ENCODE measurements at regions not wholly inside any gene's neighbourhood (a gene's known extent, or its start where the extent isn't known, plus 50 kb on each side); places are given as distances from the start of the nearest gene placed in this dataset.

GRCh38 chr12:23463172-23463571, 486.3 kb downstream of the SOX5 start:
- no peaks in the 10 kb centered on the region for H3K4me1 ChIP-seq
- ChIA-PET CTCF (no interaction called here), POLR2A (no interaction called here)
- no peak for DNase-seq (ENCODE audit: low read depth in 1 of 2, low spot score in 1 of 2)
- TF ChIP-seq HEYL (CRISPR knock-in tag; IDR thresholded peaks at IDR 0.05), result no peak
- TF ChIP-seq, protein P1, sequence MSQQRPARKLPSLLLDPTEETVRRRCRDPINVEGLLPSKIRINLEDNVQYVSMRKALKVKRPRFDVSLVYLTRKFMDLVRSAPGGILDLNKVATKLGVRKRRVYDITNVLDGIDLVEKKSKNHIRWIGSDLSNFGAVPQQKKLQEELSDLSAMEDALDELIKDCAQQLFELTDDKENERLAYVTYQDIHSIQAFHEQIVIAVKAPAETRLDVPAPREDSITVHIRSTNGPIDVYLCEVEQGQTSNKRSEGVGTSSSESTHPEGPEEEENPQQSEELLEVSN (IDR thresholded peaks at IDR 0.05; ENCODE audit: borderline replicate concordance, low read depth), result no peak
- TF ChIP-seq MYC (IDR thresholded peaks at IDR 0.05; ENCODE audit: borderline replicate concordance, low read length), result no peak
- no peak for TF ChIP-seq ZSCAN20 (CRISPR knock-in tag; IDR thresholded peaks at IDR 0.05)
- no peak for TF ChIP-seq ESRRA (IDR thresholded peaks at IDR 0.05; ENCODE audit: borderline replicate concordance, low read length)
- TF ChIP-seq ZC3H11A (IDR thresholded peaks at IDR 0.05), result no peak
- no peak for TF ChIP-seq TP53 (CRISPR knock-in tag; IDR thresholded peaks at IDR 0.05)
- TF ChIP-seq SREBF2 (IDR thresholded peaks at IDR 0.05), result no peak
- TF ChIP-seq CEBPB (IDR thresholded peaks at IDR 0.05), result no peak
- H3K9me3 ChIP-seq, result no peaks in the 10 kb centered on the region; the same call in 2 of the 3 replicates
- ATAC-seq, result no peak
- FAIRE-seq, result no peak
- H3K4me2 ChIP-seq, result no peak overlapping the region
- H3K4me3 ChIP-seq, result no peak overlapping the region
- H3K27ac ChIP-seq, result no peak overlapping the region
- WGBS (ENCODE audit: missing lambda C conversion rate), result 41% methylated on average over 1 of the region's 1 CpG

DNA sequence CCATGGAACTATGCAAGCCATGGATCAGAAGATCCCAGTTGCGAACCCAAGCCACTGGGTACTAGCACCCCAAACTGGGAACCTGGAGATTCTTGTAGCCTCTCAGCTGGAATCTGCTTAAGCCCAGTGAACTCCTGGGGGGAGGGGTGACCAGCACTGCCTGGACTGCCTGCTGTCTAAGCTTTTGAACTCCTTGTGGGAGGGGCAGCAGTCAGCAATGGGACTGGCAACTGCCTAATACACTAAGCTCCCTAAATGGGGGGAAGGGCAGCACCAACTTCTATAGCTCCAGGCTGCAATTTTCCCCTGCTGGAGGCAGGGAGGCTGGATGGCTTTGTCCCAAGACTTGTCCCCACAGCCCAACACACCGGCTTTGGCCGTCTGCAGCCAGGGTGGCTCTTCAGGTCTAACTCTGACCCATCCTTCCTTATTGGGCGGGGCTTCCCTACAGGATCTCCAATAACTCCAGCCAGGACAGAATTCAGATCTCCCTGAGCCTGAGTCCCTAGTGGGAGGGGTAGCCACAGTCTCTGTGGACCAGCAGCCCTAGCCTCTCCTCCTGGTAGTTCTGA, 485.1 kb downstream of the SOX5 start:
- Histone ChIP-seq H3K4me1 (no peaks in the 10 kb centered on the region), H3K4me3 (no peak overlapping the region), H3K9me3 (no peaks in the 10 kb centered on the region; the same call in 2 of the 3 replicates), H3K4me2 (no peak overlapping the region), H3K27ac (no peak overlapping the region)
- DNase-seq (ENCODE audit: low read depth in 1 of 2, low spot score in 1 of 2) (no peak), FAIRE-seq (no peak), ATAC-seq (no peak)
- POLR2A ChIA-PET, result no interaction called here
- TF ChIP-seq ZC3H11A (IDR thresholded peaks at IDR 0.05), result no peak
- no peak for TF ChIP-seq HOXB5 (CRISPR knock-in tag; IDR thresholded peaks at IDR 0.05)
- TF ChIP-seq RAD21 (conservative IDR thresholded peaks at IDR 0.05 in 1 of 2, IDR thresholded peaks at IDR 0.05 in 1 of 2), result no peak
- no peak for TF ChIP-seq RNF2 (IDR thresholded peaks at IDR 0.05; ENCODE audit: borderline replicate concordance, low read depth)
- TF ChIP-seq FOSB (CRISPR knock-in tag; IDR thresholded peaks at IDR 0.05), result no peak
- TF ChIP-seq, protein P2, sequence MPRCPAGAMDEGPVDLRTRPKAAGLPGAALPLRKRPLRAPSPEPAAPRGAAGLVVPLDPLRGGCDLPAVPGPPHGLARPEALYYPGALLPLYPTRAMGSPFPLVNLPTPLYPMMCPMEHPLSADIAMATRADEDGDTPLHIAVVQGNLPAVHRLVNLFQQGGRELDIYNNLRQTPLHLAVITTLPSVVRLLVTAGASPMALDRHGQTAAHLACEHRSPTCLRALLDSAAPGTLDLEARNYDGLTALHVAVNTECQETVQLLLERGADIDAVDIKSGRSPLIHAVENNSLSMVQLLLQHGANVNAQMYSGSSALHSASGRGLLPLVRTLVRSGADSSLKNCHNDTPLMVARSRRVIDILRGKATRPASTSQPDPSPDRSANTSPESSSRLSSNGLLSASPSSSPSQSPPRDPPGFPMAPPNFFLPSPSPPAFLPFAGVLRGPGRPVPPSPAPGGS (IDR thresholded peaks at IDR 0.05), result no peak
- TF ChIP-seq SMC3 (IDR thresholded peaks at IDR 0.05), result no peak
- no peak for TF ChIP-seq HOXA7 (CRISPR knock-in tag; IDR thresholded peaks at IDR 0.05)
- no peak for TF ChIP-seq RARB (CRISPR knock-in tag; IDR thresholded peaks at IDR 0.05)
- no peak for TF ChIP-seq KDM1A (IDR thresholded peaks at IDR 0.05; ENCODE audit: low read depth)
- no peak for TF ChIP-seq JUN (IDR thresholded peaks at IDR 0.05)
- no peak for TF ChIP-seq POLR2A (IDR thresholded peaks at IDR 0.05; ENCODE audit: low read length)
- TF ChIP-seq NR3C1 (IDR thresholded peaks at IDR 0.05), result no peak
- no peak for TF ChIP-seq PBX3 (IDR thresholded peaks at IDR 0.05)
- CTCF ChIA-PET, result interaction anchor here (0.6 kb wide), 1 partner anchor 1693 kb away, joined by 3 read pairs; no protein-coding TSS in a partner anchor
- WGBS (ENCODE audit: missing lambda C conversion rate), result 3% methylated on average over 4 of the region's 4 CpGs

GRCh38 chr12:23472329-23472971, 477.0 kb downstream of the SOX5 start:
- DNase-seq (ENCODE audit: low read depth in 1 of 2, low spot score in 1 of 2) (no peak), FAIRE-seq (no peak), ATAC-seq (no peak)
- CTCF ChIA-PET, result no interaction called here
- H3K4me2 ChIP-seq, result no peak overlapping the region
- H3K9me3 ChIP-seq, result no peaks in the 10 kb centered on the region; the same call in 2 of the 3 replicates
- POLR2A ChIA-PET, result no interaction called here
- H3K4me3 ChIP-seq, result no peak overlapping the region
- H3K4me1 ChIP-seq, result no peaks in the 10 kb centered on the region
- no peak overlapping the region for H3K27ac ChIP-seq
- 8% methylated on average over 5 of the region's 5 CpGs for WGBS (ENCODE audit: missing lambda C conversion rate)
- no peak for TF ChIP-seq NPAS2 (CRISPR knock-in tag; IDR thresholded peaks at IDR 0.05; ENCODE audit: borderline replicate concordance)
- no peak for TF ChIP-seq CHD2 (IDR thresholded peaks at IDR 0.05; ENCODE audit: low read length, partially characterized antibody)
- TF ChIP-seq, protein P3, sequence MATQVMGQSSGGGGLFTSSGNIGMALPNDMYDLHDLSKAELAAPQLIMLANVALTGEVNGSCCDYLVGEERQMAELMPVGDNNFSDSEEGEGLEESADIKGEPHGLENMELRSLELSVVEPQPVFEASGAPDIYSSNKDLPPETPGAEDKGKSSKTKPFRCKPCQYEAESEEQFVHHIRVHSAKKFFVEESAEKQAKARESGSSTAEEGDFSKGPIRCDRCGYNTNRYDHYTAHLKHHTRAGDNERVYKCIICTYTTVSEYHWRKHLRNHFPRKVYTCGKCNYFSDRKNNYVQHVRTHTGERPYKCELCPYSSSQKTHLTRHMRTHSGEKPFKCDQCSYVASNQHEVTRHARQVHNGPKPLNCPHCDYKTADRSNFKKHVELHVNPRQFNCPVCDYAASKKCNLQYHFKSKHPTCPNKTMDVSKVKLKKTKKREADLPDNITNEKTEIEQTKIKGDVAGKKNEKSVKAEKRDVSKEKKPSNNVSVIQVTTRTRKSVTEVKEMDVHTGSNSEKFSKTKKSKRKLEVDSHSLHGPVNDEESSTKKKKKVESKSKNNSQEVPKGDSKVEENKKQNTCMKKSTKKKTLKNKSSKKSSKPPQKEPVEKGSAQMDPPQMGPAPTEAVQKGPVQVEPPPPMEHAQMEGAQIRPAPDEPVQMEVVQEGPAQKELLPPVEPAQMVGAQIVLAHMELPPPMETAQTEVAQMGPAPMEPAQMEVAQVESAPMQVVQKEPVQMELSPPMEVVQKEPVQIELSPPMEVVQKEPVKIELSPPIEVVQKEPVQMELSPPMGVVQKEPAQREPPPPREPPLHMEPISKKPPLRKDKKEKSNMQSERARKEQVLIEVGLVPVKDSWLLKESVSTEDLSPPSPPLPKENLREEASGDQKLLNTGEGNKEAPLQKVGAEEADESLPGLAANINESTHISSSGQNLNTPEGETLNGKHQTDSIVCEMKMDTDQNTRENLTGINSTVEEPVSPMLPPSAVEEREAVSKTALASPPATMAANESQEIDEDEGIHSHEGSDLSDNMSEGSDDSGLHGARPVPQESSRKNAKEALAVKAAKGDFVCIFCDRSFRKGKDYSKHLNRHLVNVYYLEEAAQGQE (IDR thresholded peaks at IDR 0.05), result no peak
- no peak for TF ChIP-seq ELK1 (IDR thresholded peaks at IDR 0.05; ENCODE audit: low read depth, low read length)
- TF ChIP-seq MAX (IDR thresholded peaks at IDR 0.05), result no peak
- no peak for TF ChIP-seq RCOR1 (IDR thresholded peaks at IDR 0.05; ENCODE audit: low read depth, low read length)

All from A549 (cell line).